ENCODE measurements at regions not wholly inside any gene's neighbourhood (a gene's known extent, or its start where the extent isn't known, plus 50 kb on each side); places are given as distances from the start of the nearest gene placed in this dataset.
"Not testable (repeated sequence)": the region's sequence is repeated elsewhere in the genome, so short reads cannot be mapped to it uniquely, and the experiment has no call there.

GRCh38 chr1:112160214-112160613 lies 170.7 kb upstream of the KCND3 start:
- H3K9me3 ChIP-seq (ENCODE audit: control insufficient read depth, low read length); ATAC-seq (ENCODE audit: low FRiP score); DNase-seq; H3K27ac ChIP-seq (ENCODE audit: low read depth in 1 of 2, low read length in 2 of 2); H3K36me3 ChIP-seq (ENCODE audit: control insufficient read depth in 1 of 2, insufficient read depth in 2 of 2, low read length in 1 of 2); H3K27me3 ChIP-seq (ENCODE audit: control insufficient read depth in 1 of 2, insufficient read depth in 2 of 2, low read length in 1 of 2); intact Hi-C loops (cut with DNase I); H3K4me1 ChIP-seq (ENCODE audit: control insufficient read depth in 1 of 2, insufficient read depth in 2 of 2, low read length in 2 of 2); H3K4me3 ChIP-seq (ENCODE audit: low read length in 2 of 2): not testable (repeated sequence)
- WGBS, 2 donors, result 63 to 66% methylated on average over 14 of the region's 14 CpGs

GRCh38 chr1:112165375-112165774 lies 175.9 kb upstream of the KCND3 start:
- Histone ChIP-seq H3K27me3 (ENCODE audit: control insufficient read depth in 1 of 2, insufficient read depth in 2 of 2, low read length in 1 of 2) (no peaks in the 10 kb centered on the region), H3K36me3 (ENCODE audit: control insufficient read depth in 1 of 2, insufficient read depth in 2 of 2, low read length in 1 of 2) (no peaks in the 10 kb centered on the region), H3K27ac (ENCODE audit: low read depth in 1 of 2, low read length in 2 of 2) (no peak overlapping the region), H3K4me3 (ENCODE audit: low read length in 2 of 2) (no peak overlapping the region), H3K9me3 (ENCODE audit: control insufficient read depth, low read length) (peaks cover 1% of the 10 kb centered on the region), H3K4me1 (ENCODE audit: control insufficient read depth in 1 of 2, insufficient read depth in 2 of 2, low read length in 2 of 2) (no peaks in the 10 kb centered on the region)
- no peak for ATAC-seq (ENCODE audit: low FRiP score)
- DNase-seq, result no peak
- WGBS, 2 donors, result 53 to 65% methylated on average over 3 of the region's 3 CpGs
- intact Hi-C loops (cut with DNase I), result no loop called here

- H3K4me1 ChIP-seq (ENCODE audit: control insufficient read depth in 1 of 2, insufficient read depth in 2 of 2, low read length in 2 of 2), result no peaks in the 10 kb centered on the region
- no peaks in the 10 kb centered on the region for H3K9me3 ChIP-seq (ENCODE audit: control insufficient read depth, low read length)
- H3K27ac ChIP-seq (ENCODE audit: low read depth in 1 of 2, low read length in 2 of 2), result no peak overlapping the region
- H3K36me3 ChIP-seq (ENCODE audit: control insufficient read depth in 1 of 2, insufficient read depth in 2 of 2, low read length in 1 of 2), result no peaks in the 10 kb centered on the region
- no peaks in the 10 kb centered on the region for H3K27me3 ChIP-seq (ENCODE audit: control insufficient read depth in 1 of 2, insufficient read depth in 2 of 2, low read length in 1 of 2)
- no peak overlapping the region for H3K4me3 ChIP-seq (ENCODE audit: low read length in 2 of 2)
- no peak for DNase-seq
- intact Hi-C loops (cut with DNase I), result no loop called here
- ATAC-seq (ENCODE audit: low FRiP score), result no peak
Observed at GRCh38 chr1:112169517-112169916, 180.0 kb upstream of the KCND3 start.

- peak in 1 of 2 donors; percentile 45 for DNase-seq
- H3K4me3 ChIP-seq (ENCODE audit: low read length in 2 of 2), result no peak overlapping the region
- WGBS, 2 donors, result 11 to 13% methylated on average over 2 of the region's 2 CpGs
- H3K27me3 ChIP-seq (ENCODE audit: control insufficient read depth in 1 of 2, insufficient read depth in 2 of 2, low read length in 1 of 2), result no peaks in the 10 kb centered on the region
- H3K9me3 ChIP-seq (ENCODE audit: control insufficient read depth, low read length), result no peaks in the 10 kb centered on the region
- intact Hi-C loops (cut with DNase I), result no loop called here
- no peaks in the 10 kb centered on the region for H3K36me3 ChIP-seq (ENCODE audit: control insufficient read depth in 1 of 2, insufficient read depth in 2 of 2, low read length in 1 of 2)
- no peak overlapping the region for H3K27ac ChIP-seq (ENCODE audit: low read depth in 1 of 2, low read length in 2 of 2)
- ATAC-seq (ENCODE audit: low FRiP score), result no peak
- H3K4me1 ChIP-seq (ENCODE audit: control insufficient read depth in 1 of 2, insufficient read depth in 2 of 2, low read length in 2 of 2), result no peaks in the 10 kb centered on the region
Observed at GRCh38 chr1:112172294-112172882, 182.9 kb upstream of the KCND3 start.

GRCh38 chr1:112177314-112177713 lies 187.8 kb upstream of the KCND3 start:
- Histone ChIP-seq H3K36me3 (ENCODE audit: control insufficient read depth in 1 of 2, insufficient read depth in 2 of 2, low read length in 1 of 2) (no peaks in the 10 kb centered on the region), H3K4me3 (ENCODE audit: low read length in 2 of 2) (no peak overlapping the region), H3K27ac (ENCODE audit: low read depth in 1 of 2, low read length in 2 of 2) (no peak overlapping the region), H3K4me1 (ENCODE audit: control insufficient read depth in 1 of 2, insufficient read depth in 2 of 2, low read length in 2 of 2) (no peaks in the 10 kb centered on the region), H3K9me3 (ENCODE audit: control insufficient read depth, low read length) (peaks cover 2% of the 10 kb centered on the region), H3K27me3 (ENCODE audit: control insufficient read depth in 1 of 2, insufficient read depth in 2 of 2, low read length in 1 of 2) (no peaks in the 10 kb centered on the region)
- DNase-seq (no peak), ATAC-seq (ENCODE audit: low FRiP score) (no peak)
- 62 to 66% methylated on average over 6 of the region's 6 CpGs for WGBS, 2 donors
- intact Hi-C loops (cut with DNase I), result no loop called here

GRCh38 chr1:112188611-112189010 lies 199.1 kb upstream of the KCND3 start:
- DNase-seq (no peak), ATAC-seq (ENCODE audit: low FRiP score) (no peak)
- Histone ChIP-seq H3K27ac (ENCODE audit: low read depth in 1 of 2, low read length in 2 of 2) (no peak overlapping the region), H3K9me3 (ENCODE audit: control insufficient read depth, low read length) (peaks cover 1% of the 10 kb centered on the region), H3K4me3 (ENCODE audit: low read length in 2 of 2) (no peak overlapping the region), H3K27me3 (ENCODE audit: control insufficient read depth in 1 of 2, insufficient read depth in 2 of 2, low read length in 1 of 2) (no peaks in the 10 kb centered on the region), H3K4me1 (ENCODE audit: control insufficient read depth in 1 of 2, insufficient read depth in 2 of 2, low read length in 2 of 2) (no peaks in the 10 kb centered on the region), H3K36me3 (ENCODE audit: control insufficient read depth in 1 of 2, insufficient read depth in 2 of 2, low read length in 1 of 2) (no peaks in the 10 kb centered on the region)
- intact Hi-C loops (cut with DNase I), result no loop called here

- no peaks in the 10 kb centered on the region for H3K4me1 ChIP-seq (ENCODE audit: control insufficient read depth in 1 of 2, insufficient read depth in 2 of 2, low read length in 2 of 2)
- no peak overlapping the region for H3K27ac ChIP-seq (ENCODE audit: low read depth in 1 of 2, low read length in 2 of 2)
- ATAC-seq (ENCODE audit: low FRiP score) (no peak), DNase-seq (no peak)
- no peaks in the 10 kb centered on the region for H3K27me3 ChIP-seq (ENCODE audit: control insufficient read depth in 1 of 2, insufficient read depth in 2 of 2, low read length in 1 of 2)
- intact Hi-C loops (cut with DNase I), result no loop called here
- H3K9me3 ChIP-seq (ENCODE audit: control insufficient read depth, low read length), result peaks cover 6% of the 10 kb centered on the region
- no peaks in the 10 kb centered on the region for H3K36me3 ChIP-seq (ENCODE audit: control insufficient read depth in 1 of 2, insufficient read depth in 2 of 2, low read length in 1 of 2)
- WGBS, 2 donors, result 39 to 41% methylated on average over 4 of the region's 4 CpGs
- H3K4me3 ChIP-seq (ENCODE audit: low read length in 2 of 2), result no peak overlapping the region
Observed at GRCh38 chr1:112196008-112196588, 199.9 kb upstream of the CTTNBP2NL start.

GRCh38 chr1:112196731-112197130 lies 199.3 kb upstream of the CTTNBP2NL start:
- no peak for DNase-seq
- no peak overlapping the region for H3K27ac ChIP-seq (ENCODE audit: low read depth in 1 of 2, low read length in 2 of 2)
- 82 to 83% methylated on average over 4 of the region's 4 CpGs for WGBS, 2 donors
- H3K9me3 ChIP-seq (ENCODE audit: control insufficient read depth, low read length), result peaks cover 4% of the 10 kb centered on the region
- H3K4me3 ChIP-seq (ENCODE audit: low read length in 2 of 2), result no peak overlapping the region
- no peak for ATAC-seq (ENCODE audit: low FRiP score)
- H3K4me1 ChIP-seq (ENCODE audit: control insufficient read depth in 1 of 2, insufficient read depth in 2 of 2, low read length in 2 of 2), result no peaks in the 10 kb centered on the region
- no peaks in the 10 kb centered on the region for H3K36me3 ChIP-seq (ENCODE audit: control insufficient read depth in 1 of 2, insufficient read depth in 2 of 2, low read length in 1 of 2)
- no peaks in the 10 kb centered on the region for H3K27me3 ChIP-seq (ENCODE audit: control insufficient read depth in 1 of 2, insufficient read depth in 2 of 2, low read length in 1 of 2)
- intact Hi-C loops (cut with DNase I), result no loop called here

- H3K9me3 ChIP-seq (ENCODE audit: control insufficient read depth, low read length), result no peaks in the 10 kb centered on the region
- H3K4me3 ChIP-seq (ENCODE audit: low read length in 2 of 2), result no peak overlapping the region
- no peak for ATAC-seq (ENCODE audit: low FRiP score)
- no peaks in the 10 kb centered on the region for H3K27me3 ChIP-seq (ENCODE audit: control insufficient read depth in 1 of 2, insufficient read depth in 2 of 2, low read length in 1 of 2)
- H3K27ac ChIP-seq (ENCODE audit: low read depth in 1 of 2, low read length in 2 of 2), result no peak overlapping the region
- WGBS, 2 donors, result 41 to 47% methylated on average over 1 of the region's 1 CpG
- no peaks in the 10 kb centered on the region for H3K4me1 ChIP-seq (ENCODE audit: control insufficient read depth in 1 of 2, insufficient read depth in 2 of 2, low read length in 2 of 2)
- DNase-seq, result no peak
- H3K36me3 ChIP-seq (ENCODE audit: control insufficient read depth in 1 of 2, insufficient read depth in 2 of 2, low read length in 1 of 2), result no peaks in the 10 kb centered on the region
- intact Hi-C loops (cut with DNase I), result no loop called here
Observed at GRCh38 chr1:112209493-112209892, 186.5 kb upstream of the CTTNBP2NL start.

All from aorta (tissue), 5 donors.